Type B pancreatic cell (in vitro differentiated cells): ENCODE measurements at regions not wholly inside any gene's neighbourhood (a gene's known extent, or its start where the extent isn't known, plus 50 kb on each side); places are given as distances from the start of the nearest gene placed in this dataset.

Source experiments
- DNase-seq: peaks from one replicate; pipeline ENCODE4 v3.0.0; 2021; ENCODE audit warnings: mixed read lengths; ENCODE audit not compliant: unreplicated experiment; ENCODE audit errors: extremely low spot score
- H3K27ac Mint-ChIP-seq: 2 replicates; pipeline ENCODE4 v1.8.0; 2021; ENCODE audit warnings: mild to moderate bottlenecking, mixed read lengths
- H3K27me3 Mint-ChIP-seq: 2 replicates; pipeline ENCODE4 v1.8.0; 2021; ENCODE audit warnings: mixed read lengths
- H3K36me3 Mint-ChIP-seq: 2 replicates; pipeline ENCODE4 v1.8.0; 2021; ENCODE audit warnings: mixed read lengths
- H3K4me1 Mint-ChIP-seq: one replicate; pipeline ENCODE4 v1.8.0; 2021; ENCODE audit warnings: mixed read lengths; ENCODE audit not compliant: unreplicated experiment
- H3K4me3 Mint-ChIP-seq: 2 replicates; pipeline ENCODE4 v1.8.0; 2021; ENCODE audit warnings: mild to moderate bottlenecking, mixed read lengths
- H3K9me3 Mint-ChIP-seq: 2 replicates; pipeline ENCODE4 v1.8.0; 2021; ENCODE audit warnings: mixed read lengths
- TF ChIP-seq, protein P1 (sequence below): fragments of 200-600 bp; sonication (generic); conservative IDR thresholded peaks from 2 replicates; pipeline ENCODE4 v1.5.0; 2021; ENCODE audit warnings: antibody characterized with exemption, mild to moderate bottlenecking

DNA sequence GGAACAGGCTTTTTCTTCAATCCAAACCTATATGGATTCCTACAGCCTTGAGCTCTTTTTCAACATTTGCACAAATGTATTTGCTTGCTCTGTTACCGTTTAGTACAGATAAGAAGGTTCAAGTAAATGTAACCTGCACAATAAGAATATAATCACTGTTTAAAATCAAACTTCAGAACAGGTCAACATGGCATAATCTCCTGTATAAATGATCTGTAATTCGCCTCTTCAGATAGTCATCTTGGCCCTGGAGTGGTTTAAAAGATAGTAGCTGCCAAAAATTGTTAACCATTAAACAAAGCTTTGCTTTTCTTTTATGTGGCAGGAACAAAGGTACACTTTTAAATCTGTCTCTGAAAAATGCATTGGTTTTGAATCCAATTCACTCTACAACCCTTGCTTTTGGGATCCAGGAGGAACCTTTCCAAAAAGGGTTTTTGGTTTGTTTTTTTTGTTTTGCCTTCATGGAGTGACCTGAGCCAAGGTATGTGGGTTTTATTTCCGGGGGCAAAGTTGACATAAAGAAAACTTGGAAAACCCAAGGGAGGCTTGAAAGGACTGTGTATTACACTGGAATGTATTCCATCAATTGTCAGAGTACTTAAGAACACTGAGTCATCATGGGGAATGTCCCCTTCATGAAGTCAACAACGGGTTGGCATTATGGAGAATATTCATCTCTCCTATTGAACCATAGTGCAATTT lies 210.4 kb upstream of the HCCS start:
- no peak for DNase-seq
- no peaks in the 10 kb centered on the region for H3K4me1 Mint-ChIP-seq
- TF ChIP-seq, protein P1, sequence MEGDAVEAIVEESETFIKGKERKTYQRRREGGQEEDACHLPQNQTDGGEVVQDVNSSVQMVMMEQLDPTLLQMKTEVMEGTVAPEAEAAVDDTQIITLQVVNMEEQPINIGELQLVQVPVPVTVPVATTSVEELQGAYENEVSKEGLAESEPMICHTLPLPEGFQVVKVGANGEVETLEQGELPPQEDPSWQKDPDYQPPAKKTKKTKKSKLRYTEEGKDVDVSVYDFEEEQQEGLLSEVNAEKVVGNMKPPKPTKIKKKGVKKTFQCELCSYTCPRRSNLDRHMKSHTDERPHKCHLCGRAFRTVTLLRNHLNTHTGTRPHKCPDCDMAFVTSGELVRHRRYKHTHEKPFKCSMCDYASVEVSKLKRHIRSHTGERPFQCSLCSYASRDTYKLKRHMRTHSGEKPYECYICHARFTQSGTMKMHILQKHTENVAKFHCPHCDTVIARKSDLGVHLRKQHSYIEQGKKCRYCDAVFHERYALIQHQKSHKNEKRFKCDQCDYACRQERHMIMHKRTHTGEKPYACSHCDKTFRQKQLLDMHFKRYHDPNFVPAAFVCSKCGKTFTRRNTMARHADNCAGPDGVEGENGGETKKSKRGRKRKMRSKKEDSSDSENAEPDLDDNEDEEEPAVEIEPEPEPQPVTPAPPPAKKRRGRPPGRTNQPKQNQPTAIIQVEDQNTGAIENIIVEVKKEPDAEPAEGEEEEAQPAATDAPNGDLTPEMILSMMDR = no peak
- H3K27me3 Mint-ChIP-seq = no peaks in the 10 kb centered on the region
- H3K27ac Mint-ChIP-seq = no peak overlapping the region
- no peaks in the 10 kb centered on the region for H3K9me3 Mint-ChIP-seq
- H3K36me3 Mint-ChIP-seq = no peaks in the 10 kb centered on the region
- H3K4me3 Mint-ChIP-seq = no peak overlapping the region

DNA sequence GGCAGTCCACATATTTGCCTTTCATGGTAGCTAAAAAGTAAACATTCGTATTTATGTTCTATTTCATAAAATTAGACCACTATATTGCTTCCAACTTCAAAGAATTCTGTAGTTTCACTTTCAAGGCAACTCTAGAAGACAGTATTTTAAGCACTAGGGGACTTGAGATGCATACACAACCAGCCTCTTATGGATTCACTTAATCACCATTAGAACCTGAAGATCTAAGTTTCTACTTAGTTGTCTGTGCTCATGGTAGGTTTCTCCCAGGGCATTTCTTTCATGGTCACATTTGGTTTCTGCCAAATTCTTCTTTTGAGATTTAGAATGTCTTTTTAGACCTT lies 209.9 kb upstream of the HCCS start:
- no peaks in the 10 kb centered on the region for H3K9me3 Mint-ChIP-seq
- no peaks in the 10 kb centered on the region for H3K4me1 Mint-ChIP-seq
- H3K27me3 Mint-ChIP-seq = no peaks in the 10 kb centered on the region
- no peaks in the 10 kb centered on the region for H3K36me3 Mint-ChIP-seq
- TF ChIP-seq, protein P1 = no peak
- H3K4me3 Mint-ChIP-seq = no peak overlapping the region
- no peak overlapping the region for H3K27ac Mint-ChIP-seq
- no peak for DNase-seq

DNA sequence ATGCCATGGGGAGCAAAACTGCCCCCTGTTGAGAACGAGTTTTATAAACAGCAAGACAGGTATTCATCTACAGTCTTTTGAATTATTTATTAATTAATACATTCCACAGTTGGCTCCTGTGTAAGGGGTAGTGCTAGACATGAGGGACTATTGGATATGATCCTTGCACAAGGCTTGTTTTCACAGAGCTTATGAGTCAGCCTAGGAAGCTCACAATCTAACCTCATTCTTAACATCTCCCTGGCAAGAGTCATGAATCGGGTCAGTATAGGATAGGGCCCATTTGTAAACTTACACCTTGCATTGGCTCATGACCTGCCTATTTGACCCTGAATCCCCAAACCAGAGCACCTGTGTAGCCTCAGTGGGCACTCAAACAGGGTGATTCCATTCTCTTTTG lies 209.1 kb upstream of the HCCS start:
- H3K36me3 Mint-ChIP-seq = no peaks in the 10 kb centered on the region
- H3K27me3 Mint-ChIP-seq = no peaks in the 10 kb centered on the region
- no peak overlapping the region for H3K4me3 Mint-ChIP-seq
- H3K27ac Mint-ChIP-seq = no peak overlapping the region
- H3K4me1 Mint-ChIP-seq = no peaks in the 10 kb centered on the region
- TF ChIP-seq, protein P1 = no peak
- DNase-seq = no peak
- no peaks in the 10 kb centered on the region for H3K9me3 Mint-ChIP-seq

DNA sequence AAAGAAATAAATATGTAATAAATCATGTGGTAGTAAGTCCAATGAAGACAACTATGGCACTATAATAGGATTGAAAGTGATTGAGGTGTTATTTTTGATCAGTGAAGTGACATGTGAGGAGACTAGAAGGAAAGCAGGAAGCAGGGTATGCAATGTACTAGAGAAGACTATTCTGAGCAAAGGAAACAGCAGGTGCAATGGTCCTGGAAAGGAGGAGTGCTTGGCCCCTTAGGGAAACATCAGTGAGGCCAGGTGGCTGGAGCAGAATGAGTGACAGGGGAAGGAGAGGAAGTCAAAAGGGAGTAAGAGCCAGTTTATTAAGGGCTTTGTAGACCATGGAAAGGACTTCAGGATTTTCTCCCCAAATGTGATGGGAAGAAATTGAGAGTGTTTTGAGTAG lies 207.6 kb upstream of the HCCS start:
- DNase-seq = no peak
- H3K4me3 Mint-ChIP-seq = no peak overlapping the region
- no peaks in the 10 kb centered on the region for H3K4me1 Mint-ChIP-seq
- H3K27ac Mint-ChIP-seq = no peak overlapping the region
- no peaks in the 10 kb centered on the region for H3K27me3 Mint-ChIP-seq
- TF ChIP-seq, protein P1 = no peak
- no peaks in the 10 kb centered on the region for H3K9me3 Mint-ChIP-seq
- H3K36me3 Mint-ChIP-seq = no peaks in the 10 kb centered on the region

DNA sequence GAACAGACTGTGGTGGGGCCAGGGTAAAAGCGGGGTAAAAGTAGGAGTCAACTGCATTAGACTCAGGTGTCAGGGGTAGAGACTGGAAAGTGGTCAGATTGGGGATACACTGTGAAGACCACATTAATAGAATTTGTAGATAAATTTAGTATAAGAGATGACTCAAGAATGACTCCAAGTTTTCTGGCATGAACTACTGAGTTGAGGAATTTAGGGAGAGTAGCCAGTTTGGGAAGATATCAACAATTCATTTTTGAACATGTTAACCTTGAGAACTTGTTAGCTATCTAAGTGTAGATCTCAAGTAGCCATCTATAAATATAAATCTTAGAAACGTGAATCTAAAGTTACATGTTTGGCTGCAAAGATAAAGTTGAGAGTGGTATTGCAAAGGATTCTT lies 206.9 kb upstream of the HCCS start:
- H3K27me3 Mint-ChIP-seq = no peaks in the 10 kb centered on the region
- no peaks in the 10 kb centered on the region for H3K36me3 Mint-ChIP-seq
- no peaks in the 10 kb centered on the region for H3K9me3 Mint-ChIP-seq
- no peaks in the 10 kb centered on the region for H3K4me1 Mint-ChIP-seq
- TF ChIP-seq, protein P1 = no peak
- no peak overlapping the region for H3K27ac Mint-ChIP-seq
- DNase-seq = no peak
- no peak overlapping the region for H3K4me3 Mint-ChIP-seq

DNA sequence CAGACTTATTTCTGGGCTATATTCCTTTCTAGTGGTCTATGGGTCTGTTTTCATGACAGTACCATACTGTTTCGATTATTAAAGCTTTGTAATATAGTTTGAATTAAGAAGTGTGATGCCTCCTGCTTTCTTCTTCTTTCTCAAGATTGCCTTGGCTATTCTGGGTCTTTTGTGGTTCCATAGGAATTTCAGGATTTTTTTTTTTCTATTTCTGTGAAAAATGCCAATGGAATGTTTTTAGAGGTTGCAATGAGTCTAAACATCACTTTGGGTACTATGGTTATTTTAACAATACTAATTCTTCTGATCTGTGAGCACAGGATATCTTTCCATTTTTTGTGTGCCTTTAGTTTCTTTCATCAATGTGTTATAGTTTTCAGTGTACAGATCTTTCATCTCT lies 204.3 kb upstream of the HCCS start:
- DNase-seq = no peak
- TF ChIP-seq, protein P1 = no peak
- no peak overlapping the region for H3K4me3 Mint-ChIP-seq
- H3K4me1 Mint-ChIP-seq = no peaks in the 10 kb centered on the region
- no peaks in the 10 kb centered on the region for H3K9me3 Mint-ChIP-seq
- no peaks in the 10 kb centered on the region for H3K36me3 Mint-ChIP-seq
- no peaks in the 10 kb centered on the region for H3K27me3 Mint-ChIP-seq
- H3K27ac Mint-ChIP-seq = no peak overlapping the region
